ENCODE measurements at regions not wholly inside any gene's neighbourhood (a gene's known extent, or its start where the extent isn't known, plus 50 kb on each side); places are given as distances from the start of the nearest gene placed in this dataset.

GRCh38 chr7:30231271-30231670, 53.1 kb upstream of the ZNRF2 start:
- TF ChIP-seq POLR2AphosphoS5 (IDR thresholded peaks at IDR 0.05) (no peak), POLR2A (IDR thresholded peaks at IDR 0.05) (no peak)
- TF ChIP-seq, protein P1, sequence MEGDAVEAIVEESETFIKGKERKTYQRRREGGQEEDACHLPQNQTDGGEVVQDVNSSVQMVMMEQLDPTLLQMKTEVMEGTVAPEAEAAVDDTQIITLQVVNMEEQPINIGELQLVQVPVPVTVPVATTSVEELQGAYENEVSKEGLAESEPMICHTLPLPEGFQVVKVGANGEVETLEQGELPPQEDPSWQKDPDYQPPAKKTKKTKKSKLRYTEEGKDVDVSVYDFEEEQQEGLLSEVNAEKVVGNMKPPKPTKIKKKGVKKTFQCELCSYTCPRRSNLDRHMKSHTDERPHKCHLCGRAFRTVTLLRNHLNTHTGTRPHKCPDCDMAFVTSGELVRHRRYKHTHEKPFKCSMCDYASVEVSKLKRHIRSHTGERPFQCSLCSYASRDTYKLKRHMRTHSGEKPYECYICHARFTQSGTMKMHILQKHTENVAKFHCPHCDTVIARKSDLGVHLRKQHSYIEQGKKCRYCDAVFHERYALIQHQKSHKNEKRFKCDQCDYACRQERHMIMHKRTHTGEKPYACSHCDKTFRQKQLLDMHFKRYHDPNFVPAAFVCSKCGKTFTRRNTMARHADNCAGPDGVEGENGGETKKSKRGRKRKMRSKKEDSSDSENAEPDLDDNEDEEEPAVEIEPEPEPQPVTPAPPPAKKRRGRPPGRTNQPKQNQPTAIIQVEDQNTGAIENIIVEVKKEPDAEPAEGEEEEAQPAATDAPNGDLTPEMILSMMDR (IDR thresholded peaks at IDR 0.05), result no peak

Data from stomach (tissue), 4 donors.